ENCODE measurements at regions not wholly inside any gene's neighbourhood (a gene's known extent, or its start where the extent isn't known, plus 50 kb on each side); places are given as distances from the start of the nearest gene placed in this dataset.

GRCh38 chr9:27766073-27766835 is 193.0 kb upstream of the C9orf72 start:
- ChIA-PET CTCF (no interaction called here), RAD21 (ENCODE audit: low non-redundant PET in 1 of 2, low total read pairs in 2 of 2, uncharacterized antibody in 2 of 2, unreplicated experiment in 2 of 2) (no interaction called here), POLR2A (no interaction called here)
- Histone ChIP-seq H3K9me3 (ENCODE audit: control insufficient read depth in 1 of 2, insufficient read depth in 1 of 2, low read depth in 1 of 2, low read length in 2 of 2) (no peaks in the 10 kb centered on the region), H2AFZ (ENCODE audit: low read depth, low read length, poor library complexity, severe bottlenecking) (no peak overlapping the region), H3K79me2 (ENCODE audit: insufficient read depth, low read length) (no peaks in the 10 kb centered on the region), H3K36me3 (ENCODE audit: control insufficient read depth in 1 of 2, insufficient read depth in 2 of 2, low read length in 2 of 2) (no peaks in the 10 kb centered on the region), H3K4me3 (replicated peaks in 1 of 2; ENCODE audit: low read depth in 1 of 2, low read length in 2 of 2) (no peak overlapping the region), H3K27ac (ENCODE audit: low read depth, low read length) (no peak overlapping the region), H3K4me2 (ENCODE audit: low read length) (no peak overlapping the region), H3K4me1 (ENCODE audit: control insufficient read depth in 1 of 2, insufficient read depth in 2 of 2, low read length in 2 of 2) (no peaks in the 10 kb centered on the region), H3K9ac (ENCODE audit: low read length) (no peak overlapping the region), H4K20me1 (ENCODE audit: insufficient read depth) (no peaks in the 10 kb centered on the region), H3K9me2 (ENCODE audit: insufficient read depth) (no peaks in the 10 kb centered on the region), H3K27me3 (ENCODE audit: insufficient read depth, low read length) (no peaks in the 10 kb centered on the region)
- DNase-seq (ENCODE audit: low read depth, low spot score) (no peak), ATAC-seq (no peak)
- no TSS peak for BruUV-seq (replicated peaks)
- intact Hi-C loops (cut with micrococcal nuclease) = no loop called here
- no peak for TF ChIP-seq YY1 (IDR thresholded peaks at IDR 0.05; ENCODE audit: extremely low read depth, insufficient replicate concordance, low read depth, low read length)
- no peak for TF ChIP-seq SRF (IDR thresholded peaks at IDR 0.05; ENCODE audit: low read depth)
- TF ChIP-seq EZH2phosphoT487 (IDR thresholded peaks at IDR 0.05; ENCODE audit: borderline replicate concordance) = no peak
- TF ChIP-seq CBX3 (IDR thresholded peaks at IDR 0.05; ENCODE audit: low read depth) = no peak
- TF ChIP-seq POLR2A (IDR thresholded peaks at IDR 0.05; ENCODE audit: borderline replicate concordance, extremely low read depth, insufficient read depth, insufficient read length) = no peak

DNA sequence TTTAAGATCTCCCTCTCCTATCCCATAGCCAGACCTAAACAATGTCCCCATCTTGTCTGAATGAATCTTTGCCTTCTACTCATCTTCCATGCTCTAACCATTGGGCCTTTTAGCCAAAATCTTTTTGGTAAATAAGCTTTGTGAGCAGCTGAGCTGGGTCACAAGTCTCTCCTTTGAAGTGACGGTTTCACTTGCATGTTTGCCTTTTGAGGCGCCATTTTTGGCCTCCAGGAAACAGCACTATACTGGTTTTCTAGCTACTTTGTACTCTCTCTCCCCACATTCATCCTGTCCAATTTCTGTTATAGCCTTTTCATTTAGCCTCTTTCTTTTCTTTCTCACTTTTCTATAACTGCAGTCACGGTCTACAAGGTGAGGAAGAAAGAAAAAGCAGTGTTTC is 195.5 kb upstream of the C9orf72 start:
- ChIA-PET CTCF (no interaction called here), RAD21 (ENCODE audit: low non-redundant PET in 1 of 2, low total read pairs in 2 of 2, uncharacterized antibody in 2 of 2, unreplicated experiment in 2 of 2) (no interaction called here), POLR2A (no interaction called here)
- Histone ChIP-seq H3K9me2 (ENCODE audit: insufficient read depth) (no peaks in the 10 kb centered on the region), H4K20me1 (ENCODE audit: insufficient read depth) (no peaks in the 10 kb centered on the region), H3K4me1 (ENCODE audit: control insufficient read depth in 1 of 2, insufficient read depth in 2 of 2, low read length in 2 of 2) (no peaks in the 10 kb centered on the region), H3K36me3 (ENCODE audit: control insufficient read depth in 1 of 2, insufficient read depth in 2 of 2, low read length in 2 of 2) (no peaks in the 10 kb centered on the region), H3K4me2 (ENCODE audit: low read length) (no peak overlapping the region), H3K4me3 (replicated peaks in 1 of 2; ENCODE audit: low read depth in 1 of 2, low read length in 2 of 2) (no peak overlapping the region), H3K27me3 (ENCODE audit: insufficient read depth, low read length) (no peaks in the 10 kb centered on the region), H2AFZ (ENCODE audit: low read depth, low read length, poor library complexity, severe bottlenecking) (no peak overlapping the region), H3K79me2 (ENCODE audit: insufficient read depth, low read length) (no peaks in the 10 kb centered on the region), H3K9me3 (ENCODE audit: control insufficient read depth in 1 of 2, insufficient read depth in 1 of 2, low read depth in 1 of 2, low read length in 2 of 2) (no peaks in the 10 kb centered on the region), H3K27ac (ENCODE audit: low read depth, low read length) (no peak overlapping the region), H3K9ac (ENCODE audit: low read length) (no peak overlapping the region)
- no TSS peak for BruUV-seq (replicated peaks)
- intact Hi-C loops (cut with micrococcal nuclease) = no loop called here
- ATAC-seq (no peak), DNase-seq (ENCODE audit: low read depth, low spot score) (no peak)
- TF ChIP-seq RAD21 (IDR thresholded peaks at IDR 0.05; ENCODE audit: low read depth) = no peak
- TF ChIP-seq, protein P1, sequence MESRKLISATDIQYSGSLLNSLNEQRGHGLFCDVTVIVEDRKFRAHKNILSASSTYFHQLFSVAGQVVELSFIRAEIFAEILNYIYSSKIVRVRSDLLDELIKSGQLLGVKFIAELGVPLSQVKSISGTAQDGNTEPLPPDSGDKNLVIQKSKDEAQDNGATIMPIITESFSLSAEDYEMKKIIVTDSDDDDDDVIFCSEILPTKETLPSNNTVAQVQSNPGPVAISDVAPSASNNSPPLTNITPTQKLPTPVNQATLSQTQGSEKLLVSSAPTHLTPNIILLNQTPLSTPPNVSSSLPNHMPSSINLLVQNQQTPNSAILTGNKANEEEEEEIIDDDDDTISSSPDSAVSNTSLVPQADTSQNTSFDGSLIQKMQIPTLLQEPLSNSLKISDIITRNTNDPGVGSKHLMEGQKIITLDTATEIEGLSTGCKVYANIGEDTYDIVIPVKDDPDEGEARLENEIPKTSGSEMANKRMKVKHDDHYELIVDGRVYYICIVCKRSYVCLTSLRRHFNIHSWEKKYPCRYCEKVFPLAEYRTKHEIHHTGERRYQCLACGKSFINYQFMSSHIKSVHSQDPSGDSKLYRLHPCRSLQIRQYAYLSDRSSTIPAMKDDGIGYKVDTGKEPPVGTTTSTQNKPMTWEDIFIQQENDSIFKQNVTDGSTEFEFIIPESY (IDR thresholded peaks at IDR 0.05; ENCODE audit: extremely low read depth, insufficient replicate concordance, low read length) = no peak
- no peak for TF ChIP-seq SP1 (IDR thresholded peaks at IDR 0.05; ENCODE audit: low read depth)
- TF ChIP-seq ZNF274 (IDR thresholded peaks at IDR 0.05; ENCODE audit: low read depth, low read length) = no peak
- no peak for TF ChIP-seq JUND (IDR thresholded peaks at IDR 0.05)
- no peak for TF ChIP-seq POLR2A (IDR thresholded peaks at IDR 0.05; ENCODE audit: borderline replicate concordance, extremely low read depth, insufficient read depth, insufficient read length)
- no peak for TF ChIP-seq CTCF (IDR thresholded peaks at IDR 0.05 in 2 of 3, conservative IDR thresholded peaks at IDR 0.05 in 1 of 3; ENCODE audit: borderline replicate concordance in 1 of 3, insufficient read depth in 1 of 3, low read depth in 2 of 3, low read length in 2 of 3)
- TF ChIP-seq ELF1 (IDR thresholded peaks at IDR 0.05; ENCODE audit: borderline replicate concordance, low read depth) = no peak
- no peak for TF ChIP-seq CBX3 (IDR thresholded peaks at IDR 0.05; ENCODE audit: low read depth)
- TF ChIP-seq POLR2AphosphoS5 (IDR thresholded peaks at IDR 0.05; ENCODE audit: low read depth, low read length) = no peak
